LoVo (cell line): ENCODE measurements at regions not wholly inside any gene's neighbourhood (a gene's known extent, or its start where the extent isn't known, plus 50 kb on each side); places are given as distances from the start of the nearest gene placed in this dataset.

Experiments used
- DNase-seq: peaks from one replicate; pipeline ENCODE4 v3.0.0-alpha.2; 2016; ENCODE audit warnings: low spot score

DNA sequence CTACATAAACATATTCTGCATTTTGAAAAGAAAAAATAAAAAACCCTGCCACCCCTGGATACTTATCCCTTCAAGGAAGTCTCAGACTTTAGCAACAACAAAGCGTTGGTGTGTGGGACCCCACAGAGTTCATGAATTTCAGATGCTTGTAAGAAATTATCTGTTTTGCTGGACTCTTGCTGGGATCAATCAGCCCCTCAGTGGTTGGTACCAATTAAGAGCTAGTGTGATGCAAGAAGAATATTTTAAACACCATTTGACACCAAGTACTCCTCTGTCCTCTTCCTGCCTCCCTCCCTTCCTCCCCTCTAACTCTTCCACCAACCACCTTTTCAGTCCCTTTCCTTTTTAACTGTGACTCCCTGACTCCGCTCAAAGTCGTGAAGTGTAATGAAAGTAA lies 51.5 kb downstream of the SST start:
- DNase-seq: no peak

DNA sequence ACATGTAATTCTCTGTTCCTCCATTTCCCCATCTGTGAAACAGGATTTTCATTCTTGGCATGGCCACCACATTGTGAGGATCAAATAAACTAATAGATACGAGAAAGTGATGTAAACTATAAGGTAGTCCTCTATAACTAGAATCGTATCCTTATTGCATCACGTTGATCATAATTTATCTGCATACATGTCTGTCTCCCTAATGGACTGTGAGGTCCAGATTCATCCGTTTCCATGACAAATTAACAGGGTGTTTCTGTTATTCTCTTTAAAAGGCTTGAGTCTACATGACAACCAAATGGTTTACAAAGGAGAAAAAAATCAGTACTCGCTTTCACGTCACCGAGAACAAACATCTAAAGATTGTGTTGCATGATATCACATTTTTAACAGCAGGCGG lies 53.0 kb downstream of the SST start:
- no peak for DNase-seq

DNA sequence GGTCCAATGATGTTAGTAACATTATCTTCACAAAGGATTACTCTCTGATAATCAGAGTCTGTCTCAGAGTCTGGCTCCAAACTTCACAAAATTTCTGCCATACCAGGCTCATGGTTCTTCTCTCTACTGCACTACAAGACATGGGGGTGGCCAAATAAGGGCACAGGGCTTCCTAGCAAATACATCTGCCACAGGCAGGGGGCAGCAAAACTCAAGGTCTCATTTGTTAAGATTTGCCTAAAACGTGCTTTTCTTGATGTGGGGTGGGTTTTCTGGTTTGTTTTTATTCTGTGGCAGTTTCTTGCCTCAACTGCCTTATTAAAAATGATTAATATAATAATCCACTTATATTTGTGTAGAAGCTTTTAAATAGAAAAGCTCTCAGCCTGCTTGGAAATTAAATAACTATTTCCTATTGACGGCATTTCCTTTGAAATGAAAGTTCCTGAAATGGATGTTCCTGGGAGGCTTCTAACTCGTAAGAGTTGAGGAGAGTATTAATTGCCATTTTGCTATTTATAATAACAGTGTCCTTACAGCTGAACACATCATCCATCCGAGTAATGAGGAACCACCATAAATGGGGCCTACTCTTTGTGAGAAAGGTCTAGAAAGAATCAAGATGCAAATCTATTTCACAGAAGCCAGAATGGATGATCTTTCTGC lies 53.8 kb downstream of the SST start:
- DNase-seq: peak; percentile 52

DNA sequence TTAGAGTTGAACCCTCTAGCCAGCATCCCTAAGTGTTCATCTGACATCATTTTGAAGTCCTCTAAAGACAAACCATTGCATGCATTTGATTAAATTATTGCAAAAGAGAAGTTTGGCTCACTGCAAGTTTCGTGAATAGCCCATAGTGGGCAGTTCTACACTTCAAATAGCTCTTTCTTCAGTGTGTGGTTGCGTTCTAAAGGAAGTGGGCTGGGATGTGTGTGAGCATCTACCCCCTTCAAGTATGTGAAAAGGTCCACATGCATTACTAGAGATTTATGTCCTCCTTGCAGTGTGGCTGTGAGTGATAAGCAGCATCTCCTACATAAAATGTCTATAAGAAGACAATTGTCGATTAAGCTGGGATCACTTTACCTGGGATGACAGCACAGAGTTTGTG lies 54.6 kb downstream of the SST start:
- DNase-seq: no peak

DNA sequence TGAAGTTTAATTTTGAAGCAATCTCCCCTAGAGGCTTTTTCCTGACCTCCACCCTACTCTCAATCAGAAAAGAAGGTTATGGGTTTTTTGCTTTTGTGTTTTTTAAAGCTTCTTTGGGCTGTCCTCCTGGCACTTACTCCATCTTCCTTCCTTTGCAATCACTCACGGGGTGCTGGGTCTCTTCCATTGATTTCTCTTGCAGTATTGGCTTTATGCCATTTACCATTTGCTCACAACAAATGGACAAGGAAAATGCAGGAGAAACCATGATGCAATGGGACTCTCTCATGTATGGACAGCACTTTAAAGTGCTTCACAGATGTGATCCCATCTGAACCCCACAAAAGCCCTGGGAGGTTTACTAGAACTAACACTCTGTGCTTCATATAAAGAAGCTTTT lies 57.5 kb downstream of the SST start:
- no peak for DNase-seq

DNA sequence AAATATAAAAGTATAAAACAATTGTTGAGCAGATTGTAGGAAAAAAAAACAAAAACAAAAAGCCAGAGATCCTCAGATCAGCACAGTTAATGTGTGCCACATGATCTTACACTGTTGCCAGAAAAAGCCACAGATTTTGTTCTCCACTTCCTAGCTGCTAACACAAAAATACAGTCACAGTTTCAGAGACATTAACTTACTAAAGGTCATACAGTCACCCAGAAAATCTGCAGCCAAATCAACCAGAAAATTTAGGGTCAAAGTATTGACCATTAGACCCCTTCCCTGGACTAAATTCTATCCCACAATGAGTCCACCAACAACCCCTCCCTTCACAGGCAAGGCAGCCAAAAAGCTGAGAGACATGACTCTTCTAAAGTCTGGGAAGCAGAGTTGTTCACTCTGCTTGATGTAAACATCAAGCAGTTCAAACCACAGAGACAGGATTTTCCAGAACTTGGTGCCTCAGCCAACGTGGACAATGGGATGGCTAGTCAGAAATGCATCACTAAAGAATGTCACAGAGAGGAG lies 59.1 kb downstream of the SST start:
- no peak for DNase-seq

DNA sequence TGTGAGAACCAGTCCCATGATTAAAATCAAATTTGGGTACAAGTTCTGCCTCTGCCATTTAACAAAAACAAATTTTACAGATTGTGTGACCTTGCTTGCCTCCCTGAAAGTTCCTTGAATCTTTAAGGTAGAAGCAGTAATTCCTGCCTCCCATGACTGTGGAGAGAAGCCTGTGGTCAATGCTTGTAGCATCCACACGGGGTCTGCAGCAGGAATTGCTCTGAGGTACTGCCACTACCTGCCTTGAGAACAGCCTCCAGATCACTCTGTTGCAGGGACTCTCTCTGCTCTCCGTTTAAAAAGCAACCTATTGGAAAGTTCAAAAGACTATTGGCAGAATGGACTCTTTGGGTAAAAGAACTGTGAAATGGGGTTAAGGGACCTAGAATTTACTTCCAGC lies 75.9 kb downstream of the SST start:
- DNase-seq: no peak

DNA sequence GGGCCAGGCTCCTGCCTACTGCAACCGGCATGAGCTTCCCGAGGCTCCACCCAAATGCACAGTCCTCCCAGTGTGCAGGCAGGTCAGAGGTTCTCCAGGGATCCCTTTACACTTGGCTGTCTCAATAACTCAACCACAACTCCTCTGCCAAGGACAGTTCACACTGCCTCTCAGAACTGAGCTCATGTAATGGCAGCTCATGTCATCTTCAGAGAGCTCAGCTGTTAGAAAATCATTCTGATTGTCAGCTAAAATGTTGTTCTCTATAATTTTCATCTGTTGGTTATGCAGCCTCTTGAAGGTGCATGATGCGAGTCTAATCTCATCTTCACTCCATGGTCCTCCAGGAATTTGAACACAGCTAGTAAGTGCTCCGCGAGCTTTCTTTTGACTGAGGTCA lies 76.7 kb downstream of the SST start:
- no peak for DNase-seq

DNA sequence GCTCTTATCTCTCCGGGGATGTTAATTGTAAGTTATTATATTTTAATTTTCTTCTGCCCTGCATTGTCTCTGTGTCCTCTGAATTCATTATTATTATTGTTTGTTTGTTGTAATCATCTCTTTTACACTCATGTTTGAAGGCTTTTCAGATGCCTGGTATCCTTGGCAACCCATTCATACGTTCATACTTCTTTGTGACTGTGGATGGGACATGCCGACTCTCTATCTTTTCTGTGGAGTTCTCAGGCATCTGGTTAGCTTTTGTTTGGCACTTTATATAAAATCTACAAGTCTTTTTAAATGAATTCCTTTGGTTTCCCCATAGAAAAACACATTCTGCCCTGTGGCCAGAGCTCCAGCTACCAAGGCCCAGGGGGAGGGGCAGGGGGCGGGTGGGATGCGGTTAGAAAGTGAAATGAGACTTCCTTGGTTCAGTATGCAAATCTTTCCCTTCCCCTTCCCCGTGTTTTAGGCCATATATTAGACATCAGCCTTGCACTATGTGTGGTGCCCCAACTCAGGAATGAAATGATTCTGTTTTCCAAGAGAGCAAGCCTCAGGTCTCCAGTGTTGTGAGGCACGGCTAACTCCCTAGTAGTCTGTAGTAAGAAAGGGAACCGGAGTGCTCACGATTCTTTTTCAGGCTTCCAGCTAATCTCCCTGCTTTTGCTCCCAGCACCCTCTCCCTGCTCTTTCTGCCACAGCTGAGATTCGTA lies 79.2 kb downstream of the SST start:
- DNase-seq: no peak

DNA sequence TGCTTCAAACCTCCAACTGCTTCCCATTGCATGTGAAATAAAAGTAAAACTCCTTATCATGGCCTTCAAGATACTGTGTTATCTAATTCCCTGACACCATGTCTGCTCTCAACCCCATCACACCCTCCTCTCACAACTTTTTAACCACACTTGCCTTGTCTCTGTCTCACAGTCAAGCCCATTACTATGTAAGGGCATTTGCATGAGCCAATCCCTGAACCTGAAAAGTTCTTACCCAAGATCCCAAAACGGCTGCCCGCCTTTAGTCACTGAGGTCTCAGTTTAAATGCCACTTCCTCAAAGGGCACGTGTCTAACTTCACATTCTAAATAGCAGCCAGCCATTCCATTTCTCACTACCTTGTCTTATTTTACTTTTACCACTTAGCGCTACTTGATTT lies 83.1 kb downstream of the SST start:
- DNase-seq: no peak

DNA sequence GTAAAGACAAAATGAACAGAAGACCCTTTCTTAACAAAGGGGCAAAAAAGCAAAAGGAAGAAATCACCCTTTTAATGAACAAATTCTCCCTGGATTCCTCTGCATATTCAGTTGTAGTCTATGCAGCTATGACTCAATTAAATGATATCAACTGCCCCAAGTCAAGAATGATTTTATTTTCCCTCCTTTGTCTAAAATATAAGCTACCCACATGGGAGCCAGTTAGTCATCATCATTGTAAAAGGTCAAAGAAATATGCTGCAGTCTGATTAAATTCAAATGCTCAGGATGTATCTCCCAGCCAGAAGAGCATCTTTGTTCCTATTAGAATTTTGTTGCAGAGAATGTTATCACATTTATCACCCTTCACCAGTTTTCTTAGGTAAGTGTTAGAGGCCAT lies 84.0 kb downstream of the SST start:
- no peak for DNase-seq

DNA sequence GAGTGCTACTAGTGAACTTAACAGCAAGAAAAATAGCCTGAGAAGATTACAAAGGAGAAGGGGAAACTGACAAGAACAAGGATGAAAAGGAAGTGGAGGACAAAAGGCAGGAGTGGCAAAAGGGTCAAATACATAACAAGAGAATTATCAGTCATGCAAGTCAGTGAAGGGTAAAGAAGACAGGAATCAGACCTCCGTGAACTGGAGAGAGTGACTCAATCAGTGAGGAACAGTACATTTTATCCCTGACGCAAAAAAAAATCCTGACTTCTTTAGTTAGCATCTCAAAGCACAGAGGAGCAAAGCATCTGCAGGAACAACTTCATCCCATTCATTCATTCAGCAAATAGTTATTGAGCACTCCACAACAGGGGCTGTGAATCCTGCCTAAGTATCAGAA lies 97.8 kb downstream of the SST start:
- no peak for DNase-seq

DNA sequence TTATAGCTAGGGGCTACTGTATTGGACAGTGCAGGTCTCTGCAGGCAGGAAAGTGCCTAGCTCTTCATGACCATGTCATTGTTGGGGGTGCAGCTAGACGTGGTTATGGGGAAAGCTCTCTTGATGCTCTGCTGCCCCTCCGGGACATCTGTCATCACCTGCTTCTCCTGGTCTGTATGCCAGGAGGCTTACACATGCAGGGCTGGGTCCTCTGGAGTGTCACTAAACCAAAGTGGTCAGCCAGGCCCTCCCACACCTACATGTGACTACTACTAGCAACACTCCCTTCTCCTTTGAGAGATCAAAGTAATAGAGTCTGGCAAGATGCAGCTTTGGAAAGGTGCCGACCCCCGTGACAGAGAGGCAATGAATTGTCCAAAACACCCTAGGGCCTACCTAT lies 98.5 kb downstream of the SST start:
- no peak for DNase-seq

DNA sequence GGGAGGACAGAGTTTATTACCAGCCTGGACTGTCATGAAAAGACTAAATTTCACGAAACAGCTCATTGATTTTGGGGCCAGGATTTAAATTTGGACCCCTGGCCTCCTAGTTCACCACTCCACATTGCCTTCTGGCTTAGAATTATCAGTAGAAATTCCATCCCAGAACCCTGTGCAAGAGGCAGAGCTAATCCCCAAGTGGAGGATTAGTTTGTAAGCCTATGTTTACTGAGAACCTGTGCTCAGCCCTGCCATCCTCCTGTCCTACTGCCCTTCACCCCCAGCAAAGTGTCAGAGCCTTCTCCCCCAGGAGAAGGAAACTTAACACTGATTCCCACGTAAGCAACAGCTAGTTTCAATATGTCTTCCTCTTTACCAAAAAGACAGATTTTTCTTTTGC lies 99.4 kb downstream of the SST start:
- DNase-seq: no peak

DNA sequence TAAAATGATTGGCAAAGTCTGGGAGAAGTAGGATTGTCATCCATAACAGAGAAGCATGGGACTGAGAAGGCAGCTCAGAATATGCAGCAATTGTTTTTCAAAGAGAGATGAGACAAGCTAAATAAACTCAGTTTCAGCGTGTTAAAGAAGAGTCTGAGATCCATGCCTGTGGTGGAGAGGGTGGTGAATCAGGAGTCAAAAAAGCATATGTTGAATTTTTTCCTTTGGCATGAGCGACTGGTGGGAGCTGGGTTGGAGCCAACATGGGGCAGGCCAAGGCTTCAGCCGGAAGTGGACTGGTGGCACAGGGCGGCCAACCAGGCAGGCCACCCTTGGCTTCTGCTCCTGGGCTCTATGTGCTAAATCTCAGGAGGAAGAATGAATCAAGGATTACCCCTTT lies 102.0 kb downstream of the SST start:
- DNase-seq: no peak

DNA sequence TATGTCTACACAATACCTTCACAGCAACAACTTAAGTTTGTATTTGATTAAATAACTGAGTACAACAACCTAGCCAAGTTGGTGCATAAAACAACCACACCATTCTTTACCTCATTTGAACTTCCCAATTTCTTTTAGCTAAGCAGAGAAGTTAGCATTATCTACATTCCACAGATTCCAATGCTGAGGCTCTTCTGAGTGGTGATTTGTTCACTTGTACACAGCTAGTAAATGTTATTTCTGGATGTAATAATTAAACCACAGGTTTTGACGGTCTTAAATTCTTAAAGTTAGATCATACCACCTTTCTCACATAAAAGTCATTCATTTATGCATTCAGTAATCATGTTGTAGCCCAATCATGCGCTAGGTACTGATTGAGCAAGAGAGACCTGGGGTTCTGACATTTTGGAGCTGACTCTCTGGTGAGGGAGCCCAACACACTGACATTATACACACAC lies 102.5 kb downstream of the SST start:
- no peak for DNase-seq

DNA sequence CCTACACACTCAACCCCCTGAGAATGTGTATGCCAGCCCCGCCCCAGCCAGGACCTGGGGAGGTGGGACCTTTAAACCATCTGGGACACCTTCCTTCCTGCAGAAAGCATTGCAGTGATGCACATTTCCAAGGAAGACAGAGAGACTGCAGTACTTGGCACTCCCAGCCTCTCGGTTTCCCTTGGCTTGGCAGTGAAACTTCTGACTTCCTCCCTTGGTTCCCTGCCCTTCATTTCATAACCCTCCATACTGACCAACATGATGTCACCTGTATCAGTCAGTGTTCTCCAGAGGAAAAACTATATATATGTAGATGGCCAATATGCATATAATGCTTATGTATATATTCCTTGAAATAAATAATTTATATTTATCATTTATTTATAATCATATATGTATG lies 103.2 kb downstream of the SST start:
- DNase-seq: no peak

DNA sequence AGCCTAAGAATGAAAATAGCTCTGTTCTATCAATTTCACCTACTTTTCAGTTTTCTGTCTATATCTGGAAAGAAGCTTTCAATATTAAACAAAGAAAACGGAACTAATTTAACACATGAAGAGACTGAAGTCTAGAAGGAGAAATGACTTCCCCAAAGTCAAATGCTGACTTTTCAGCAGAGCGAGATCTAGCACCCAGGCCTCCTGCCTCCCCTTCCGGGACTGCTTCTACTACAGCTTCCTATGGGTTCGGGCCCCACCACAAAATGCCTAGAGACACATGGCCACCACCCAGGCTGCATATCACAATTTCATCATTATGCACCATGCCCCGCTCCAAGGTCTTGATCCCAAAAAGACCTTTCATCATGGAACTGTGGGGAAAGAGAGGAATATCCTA lies 104.5 kb downstream of the SST start:
- no peak for DNase-seq

DNA sequence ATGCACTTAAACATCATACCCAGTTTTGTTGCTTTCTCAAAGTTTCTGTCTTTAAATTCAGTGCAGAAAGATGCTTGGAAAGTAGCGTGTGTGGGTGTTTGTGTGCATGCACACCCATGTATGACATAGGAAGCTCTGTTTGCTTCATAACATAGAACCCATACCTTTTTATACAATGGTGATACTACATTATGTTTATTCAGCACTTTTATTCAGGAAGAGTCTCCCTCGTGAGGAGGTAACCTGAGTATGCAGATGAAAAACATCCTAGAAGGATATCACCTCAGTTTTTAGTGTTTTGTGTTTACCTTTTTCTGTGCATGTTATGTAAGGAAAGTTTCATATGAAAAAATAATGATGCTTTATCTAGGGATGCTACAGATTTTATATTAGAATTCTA lies 111.2 kb downstream of the SST start:
- no peak for DNase-seq

DNA sequence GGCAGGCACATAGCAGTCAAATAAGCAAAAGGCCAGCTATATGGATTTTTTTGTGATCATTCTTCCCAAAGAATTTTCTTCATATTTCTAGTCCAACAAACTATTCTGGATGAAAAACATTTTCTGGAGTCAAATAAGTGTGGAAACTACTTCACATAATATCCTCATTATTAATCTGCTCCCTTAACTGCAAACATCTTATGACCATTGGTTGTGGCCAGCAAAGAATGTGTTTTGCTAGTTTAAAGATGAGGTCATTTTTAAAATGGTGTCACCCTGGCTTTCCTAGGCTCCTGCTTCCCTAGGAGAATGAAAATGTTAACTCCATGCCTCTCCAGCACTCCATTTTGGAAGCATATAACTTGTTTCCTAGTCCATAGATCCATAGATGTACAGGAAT lies 118.8 kb downstream of the SST start:
- no peak for DNase-seq

DNA sequence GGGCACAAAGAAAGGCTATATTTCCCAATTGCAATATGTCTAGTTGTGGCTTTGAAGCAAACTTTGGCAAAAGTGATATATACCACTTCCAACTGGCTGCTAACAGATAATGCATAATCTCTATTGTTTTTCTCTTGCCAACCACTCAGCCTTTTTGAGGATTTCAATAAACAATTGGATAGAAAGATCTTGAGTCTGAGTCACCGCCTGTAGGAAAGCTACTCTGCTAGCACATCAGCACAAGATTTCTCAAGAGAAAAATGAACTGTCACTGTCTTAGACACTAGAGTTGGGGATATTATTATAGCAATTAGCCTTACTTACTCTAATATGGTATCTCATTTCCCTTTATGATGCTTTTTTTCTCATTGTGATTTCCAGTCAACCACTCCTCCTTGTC lies 119.7 kb downstream of the SST start:
- no peak for DNase-seq

DNA sequence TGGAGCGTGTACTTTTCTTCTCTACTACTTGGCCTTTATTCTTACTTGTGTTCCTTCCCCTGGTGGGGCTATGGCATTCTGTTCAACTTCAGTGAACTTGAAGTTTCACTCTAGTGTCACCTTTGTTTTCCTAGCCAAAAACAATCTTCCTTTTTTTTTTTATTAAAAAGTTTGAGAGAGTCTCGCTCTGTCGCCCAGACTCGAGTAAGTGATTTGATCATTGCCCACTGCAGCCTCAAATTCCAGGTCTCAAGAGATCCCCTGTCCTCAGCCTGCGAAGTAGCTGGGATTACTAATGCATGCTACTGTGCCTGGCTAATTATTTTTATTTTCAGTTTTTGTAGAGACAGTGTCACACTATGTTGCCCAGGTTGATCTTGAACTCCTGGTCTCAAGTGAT lies 124.8 kb downstream of the SST start:
- DNase-seq: no peak

DNA sequence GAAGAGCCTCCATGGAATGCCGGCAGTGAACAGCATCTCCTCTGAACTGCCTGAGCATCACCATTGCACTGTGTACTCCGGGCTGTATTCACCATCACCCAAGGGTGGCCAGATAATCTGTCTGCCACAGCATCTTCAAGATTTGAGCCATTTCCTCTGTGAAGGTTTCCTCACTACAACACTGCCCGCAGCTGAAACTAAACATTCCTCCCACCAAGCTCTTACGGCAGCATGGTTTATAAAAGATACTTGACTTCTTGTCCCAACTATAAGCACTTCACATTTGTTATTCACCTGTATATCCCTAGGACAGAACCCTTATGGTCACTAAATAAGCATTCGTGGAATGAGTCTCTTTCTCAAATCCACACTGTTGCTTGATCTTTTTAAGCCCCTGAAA lies 125.9 kb downstream of the SST start:
- DNase-seq: no peak

DNA sequence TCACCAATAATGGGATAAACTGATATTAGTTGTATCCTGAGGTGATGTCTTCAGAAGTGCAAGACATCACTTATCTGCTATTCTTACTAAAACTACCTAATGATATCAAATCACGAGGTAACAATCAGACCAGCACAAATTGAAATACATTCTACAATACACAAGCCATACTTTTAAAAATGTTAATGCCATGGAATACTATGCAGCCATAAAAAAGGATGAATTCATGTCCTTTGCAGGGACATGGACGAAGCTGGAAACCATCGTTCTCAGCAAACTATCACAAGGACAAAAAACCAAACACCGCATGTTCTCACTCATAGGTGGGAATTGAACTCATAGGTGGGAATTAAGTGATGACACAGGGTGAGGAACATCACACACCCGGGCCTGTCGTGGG lies 129.3 kb downstream of the SST start:
- DNase-seq: no peak
